ENCODE measurements at regions not wholly inside any gene's neighbourhood (a gene's known extent, or its start where the extent isn't known, plus 50 kb on each side); places are given as distances from the start of the nearest gene placed in this dataset.
A peak's percentile ranks its signal among the peaks of the same experiment; 100 is the strongest.

- no peak for DNase-seq
Measured at GRCh38 chr5:172588380-172588779, 52.7 kb upstream of the NEURL1B start.

- DNase-seq, result no peak
Measured at GRCh38 chr5:172587061-172587405, 54.0 kb upstream of the NEURL1B start.

GRCh38 chr5:172586125-172587060 lies 54.7 kb upstream of the NEURL1B start:
- no peak for DNase-seq

GRCh38 chr5:172585114-172585513 lies 55.9 kb upstream of the NEURL1B start:
- DNase-seq, result no peak

GRCh38 chr5:172584638-172585037 lies 56.4 kb upstream of the NEURL1B start:
- no peak for DNase-seq

GRCh38 chr5:172583931-172584511 lies 57.0 kb upstream of the NEURL1B start:
- DNase-seq, result no peak

GRCh38 chr5:172582940-172583339 lies 58.1 kb upstream of the NEURL1B start:
- DNase-seq, result no peak

- no peak for DNase-seq
Measured at GRCh38 chr5:172581315-172581714, 59.7 kb upstream of the NEURL1B start.

- DNase-seq, result no peak
Measured at GRCh38 chr5:172579403-172579990, 61.6 kb upstream of the NEURL1B start.

GRCh38 chr5:172577267-172577909 lies 63.7 kb upstream of the NEURL1B start:
- no peak for DNase-seq

- DNase-seq, result no peak
Measured at GRCh38 chr5:172575816-172576545, 65.1 kb upstream of the NEURL1B start.

- DNase-seq, result no peak
Measured at GRCh38 chr5:172575416-172575815, 65.6 kb upstream of the NEURL1B start.

- no peak for DNase-seq
Measured at GRCh38 chr5:172574871-172575223, 66.2 kb upstream of the NEURL1B start.

GRCh38 chr5:172573986-172574870 lies 66.8 kb upstream of the NEURL1B start:
- DNase-seq, result no peak

GRCh38 chr5:172573120-172573882 lies 67.8 kb upstream of the NEURL1B start:
- DNase-seq, result no peak

GRCh38 chr5:172572440-172572839 lies 68.6 kb upstream of the NEURL1B start:
- DNase-seq, result no peak

GRCh38 chr5:172571892-172572291 lies 69.2 kb upstream of the NEURL1B start:
- DNase-seq, result no peak

- no peak for DNase-seq
Measured at GRCh38 chr5:172571413-172571812, 69.7 kb upstream of the NEURL1B start.

GRCh38 chr5:172570594-172571334 lies 70.3 kb upstream of the NEURL1B start:
- no peak for DNase-seq

GRCh38 chr5:172569861-172570558 lies 71.1 kb upstream of the NEURL1B start:
- DNase-seq, result peak; percentile 28

All from NCI-H2171 (cell line).